H1 (cell line): ENCODE measurements at regions not wholly inside any gene's neighbourhood (a gene's known extent, or its start where the extent isn't known, plus 50 kb on each side); places are given as distances from the start of the nearest gene placed in this dataset.

Source experiments
- CTCF ChIA-PET: fragments of 300-600 bp; sonication (Branson Sonifier 250); formaldehyde crosslinking; loops from one replicate; lab custom pipeline; 2021; ENCODE audit not compliant: partially characterized antibody; lab: Charles Lee
- POLR2A ChIA-PET: fragments of 300-600 bp; sonication (Branson Sonifier 250); formaldehyde crosslinking; loops from one replicate; lab custom pipeline; 2021; ENCODE audit warnings: inconsistent platforms; ENCODE audit not compliant: partially characterized antibody; lab: Charles Lee
- DNase-seq, 2 experiments: peaks; one replicate each; pipeline versions ENCODE4 v3.0.0 to v3.0.0-alpha.2; 2010 to 2022; ENCODE audit warnings: low spot score in 2 of 2, low read depth in 1 of 2, mixed read lengths in 1 of 2
- FAIRE-seq: peaks from 2 replicates; lab custom pipeline; 2011; peaks lifted over from hg19 to GRCh38; lab: Jason Lieb, UNC
- H2AFZ ChIP-seq: 2 replicates; pipeline ENCODE4 v1.8.1; 2012; ENCODE audit warnings: low read length, inconsistent platforms
- H2AK5ac ChIP-seq: 2 replicates; pipeline ENCODE4 v1.6.1; 2013; ENCODE audit warnings: low read depth, low read length
- H2BK120ac ChIP-seq: replicated peaks from 2 replicates; pipeline ENCODE3; 2013; ENCODE audit warnings: low read depth, low read length, inconsistent platforms
- H2BK12ac ChIP-seq: 2 replicates; pipeline ENCODE4 v1.6.1; 2013; ENCODE audit warnings: low read depth, low read length
- H2BK15ac ChIP-seq: 2 replicates; pipeline ENCODE4 v1.6.1; 2013; ENCODE audit warnings: low read length
- H2BK20ac ChIP-seq: 2 replicates; pipeline ENCODE4 v1.6.1; 2013; ENCODE audit warnings: low read length
- H2BK5ac ChIP-seq: 2 replicates; pipeline ENCODE4 v1.6.1; 2013; ENCODE audit warnings: low read depth, low read length
- H3K14ac ChIP-seq: 2 replicates; pipeline ENCODE4 v1.6.1; 2013; ENCODE audit warnings: inconsistent platforms; ENCODE audit not compliant: insufficient read length
- H3K18ac ChIP-seq: 2 replicates; pipeline ENCODE4 v1.6.1; 2013; ENCODE audit warnings: low read length; ENCODE audit errors: extremely low read depth
- H3K23ac ChIP-seq: 2 replicates; pipeline ENCODE4 v1.6.1; 2013; ENCODE audit warnings: inconsistent platforms; ENCODE audit not compliant: insufficient read length
- H3K23me2 ChIP-seq: 2 replicates; pipeline ENCODE4 v1.6.1; 2013; ENCODE audit warnings: low read depth, low read length
- H3K27ac ChIP-seq: 2 replicates; pipeline ENCODE4 v1.6.1; 2011; ENCODE audit warnings: low read depth, low read length, inconsistent platforms
- H3K27me3 ChIP-seq, 4 experiments: replicated peaks in 1 of 4; 1 replicate in 1 of 4; 2 replicates in 3 of 4; pipeline versions ENCODE4 v1.6.1 to v1.8.1; 2011 to 2013; ENCODE audit warnings: low read length in 3 of 4, mild to moderate bottlenecking in 3 of 4, inconsistent platforms in 2 of 4, mixed read lengths in 2 of 4, moderate library complexity in 1 of 4; ENCODE audit not compliant: control insufficient read depth in 3 of 4, insufficient read depth in 3 of 4; ENCODE audit errors: extremely low read depth in 1 of 4
- H3K36me3 ChIP-seq, 4 experiments: 2 replicates each; pipeline versions ENCODE4 v1.6.1 to v1.8.1; 2011 to 2013; ENCODE audit warnings: mild to moderate bottlenecking in 4 of 4, low read length in 3 of 4, moderate library complexity in 2 of 4, control low read depth in 1 of 4, inconsistent platforms in 1 of 4; ENCODE audit not compliant: insufficient read depth in 4 of 4, control insufficient read depth in 2 of 4
- H3K4ac ChIP-seq: replicated peaks from 2 replicates; pipeline ENCODE3; 2013; ENCODE audit warnings: low read length, low read depth, mixed read lengths, inconsistent platforms; ENCODE audit not compliant: insufficient read length
- H3K4me1 ChIP-seq, 4 experiments: replicated peaks in 1 of 4; 1 replicate in 1 of 4; 2 replicates in 3 of 4; pipeline versions ENCODE4 v1.6.1 to v1.8.1; 2011 to 2013; ENCODE audit warnings: low read length in 3 of 4, inconsistent platforms in 2 of 4, mixed read lengths in 1 of 4; ENCODE audit not compliant: insufficient read depth in 4 of 4, control insufficient read depth in 3 of 4
- H3K4me2 ChIP-seq, 2 experiments: 2 replicates each; pipeline versions ENCODE4 v1.6.1 to v1.8.1; 2011 to 2013; ENCODE audit warnings: low read depth in 2 of 2, low read length in 2 of 2, control low read depth in 1 of 2, inconsistent platforms in 1 of 2, mild to moderate bottlenecking in 1 of 2; ENCODE audit not compliant: insufficient read depth in 1 of 2
- H3K4me3 ChIP-seq, 4 experiments: fragments of 200-600, 300-600 bp in 1 of 4; sonication (generic), shearing (Covaris generic), sonication (Bioruptor Twin) in 1 of 4; 2 replicates each; pipeline versions ENCODE4 v1.5.1 to v1.8.1; 2011 to 2016; ENCODE audit warnings: low read length in 4 of 4, low read depth in 3 of 4, control low read depth in 2 of 4, inconsistent platforms in 2 of 4, mild to moderate bottlenecking in 2 of 4, mixed read lengths in 1 of 4, moderate library complexity in 1 of 4; ENCODE audit not compliant: insufficient read depth in 2 of 4; ENCODE audit errors: extremely low read depth in 1 of 4
- H3K56ac ChIP-seq: replicated peaks from 2 replicates; pipeline ENCODE3; 2013; ENCODE audit warnings: low read depth, mild to moderate bottlenecking, mixed read lengths, low read length, inconsistent platforms; ENCODE audit not compliant: insufficient read length
- H3K79me1 ChIP-seq: 2 replicates; pipeline ENCODE4 v1.6.1; 2013; ENCODE audit warnings: low read depth, low read length, control low read depth
- H3K79me2 ChIP-seq, 2 experiments: 2 replicates each; pipeline versions ENCODE4 v1.6.1 to v1.8.1; 2012 to 2013; ENCODE audit warnings: low read length in 2 of 2, mild to moderate bottlenecking in 2 of 2, inconsistent platforms in 1 of 2; ENCODE audit not compliant: insufficient read depth in 2 of 2, control insufficient read depth in 1 of 2
- H3K9ac ChIP-seq, 4 experiments: replicated peaks in 1 of 4; 1 replicate in 1 of 4; 2 replicates in 3 of 4; pipeline versions ENCODE4 v1.6.1 to v1.8.1; 2011 to 2013; ENCODE audit warnings: low read depth in 3 of 4, low read length in 3 of 4, control low read depth in 2 of 4, mild to moderate bottlenecking in 2 of 4, moderate library complexity in 2 of 4, inconsistent platforms in 1 of 4; ENCODE audit errors: extremely low read depth in 1 of 4
- H3K9me3 ChIP-seq, 2 experiments: 2 replicates each; pipeline versions ENCODE4 v1.6.1 to v1.8.1; 2012 to 2013; ENCODE audit warnings: mild to moderate bottlenecking in 2 of 2, moderate library complexity in 2 of 2, control low read depth in 1 of 2, inconsistent platforms in 1 of 2, low read depth in 1 of 2, low read length in 1 of 2, mixed read lengths in 1 of 2; ENCODE audit not compliant: insufficient read depth in 2 of 2
- H4K20me1 ChIP-seq, 2 experiments: replicated peaks in 1 of 2; 2 replicates each; pipeline versions ENCODE3 to v1.8.1; 2011 to 2013; ENCODE audit warnings: inconsistent platforms in 2 of 2, low read length in 2 of 2, mild to moderate bottlenecking in 1 of 2; ENCODE audit not compliant: insufficient read depth in 2 of 2, control insufficient read depth in 1 of 2
- H4K5ac ChIP-seq: 2 replicates; pipeline ENCODE4 v1.6.1; 2013; ENCODE audit warnings: low read length, low read depth, mixed read lengths, inconsistent platforms; ENCODE audit not compliant: insufficient read length
- H4K8ac ChIP-seq: 2 replicates; pipeline ENCODE4 v1.8.0; 2013; ENCODE audit warnings: mild to moderate bottlenecking, moderate library complexity, low read length, inconsistent platforms; ENCODE audit not compliant: insufficient read depth; ENCODE audit errors: extremely low read depth
- H4K91ac ChIP-seq: replicated peaks from 2 replicates; pipeline ENCODE3; 2013; ENCODE audit warnings: low read length, mixed read lengths, inconsistent platforms; ENCODE audit not compliant: insufficient read length
- CHD2 ChIP-seq: IDR thresholded peaks from 2 replicates; pipeline ENCODE4 v1.6.1; 2012; ENCODE audit warnings: low read length, improper control_type of control experiment
- FOSL1 ChIP-seq: IDR thresholded peaks from 2 replicates; pipeline ENCODE4 v1.6.1; 2011; ENCODE audit warnings: mild to moderate bottlenecking, low read depth, low read length, moderate library complexity; ENCODE audit not compliant: insufficient read depth
- HDAC6 ChIP-seq: IDR thresholded peaks from one replicate; pipeline ENCODE4 v1.7.1; 2012; ENCODE audit warnings: low read depth, mild to moderate bottlenecking, inconsistent platforms, low read length, moderate library complexity
- KDM5A ChIP-seq: fragments of 200-600 bp; IDR thresholded peaks from 2 replicates; pipeline ENCODE4 v1.7.1; 2012; ENCODE audit warnings: mild to moderate bottlenecking, low read length, inconsistent platforms, mixed read lengths
- NRF1 ChIP-seq: IDR thresholded peaks from 2 replicates; pipeline ENCODE4 v1.6.1; 2011; ENCODE audit warnings: mild to moderate bottlenecking, low read depth, low read length, improper control_type of control experiment
- POLR2AphosphoS5 ChIP-seq: IDR thresholded peaks from 2 replicates; pipeline ENCODE4 v1.6.1; 2011; ENCODE audit warnings: low read depth, low read length
- WGBS, 2 experiments: shearing (Covaris generic) in 1 of 2; methylation state at CpG; one replicate each; pipeline versions ENCODE4 v1.1.6 to v1.1.7; 2013 to 2015; ENCODE audit warnings: low lambda C conversion rate in 2 of 2, mixed read lengths in 2 of 2, inconsistent platforms in 1 of 2, low coverage in 1 of 2, missing lambda C conversion rate in 1 of 2; ENCODE audit not compliant: insufficient replicate concordance in 2 of 2, insufficient coverage in 1 of 2, insufficient read length in 1 of 2; ENCODE audit errors: extremely low coverage in 1 of 2, missing lambda C conversion rate in 1 of 2; 5-methylcytosine and 5-hydroxymethylcytosine counted together

DNA sequence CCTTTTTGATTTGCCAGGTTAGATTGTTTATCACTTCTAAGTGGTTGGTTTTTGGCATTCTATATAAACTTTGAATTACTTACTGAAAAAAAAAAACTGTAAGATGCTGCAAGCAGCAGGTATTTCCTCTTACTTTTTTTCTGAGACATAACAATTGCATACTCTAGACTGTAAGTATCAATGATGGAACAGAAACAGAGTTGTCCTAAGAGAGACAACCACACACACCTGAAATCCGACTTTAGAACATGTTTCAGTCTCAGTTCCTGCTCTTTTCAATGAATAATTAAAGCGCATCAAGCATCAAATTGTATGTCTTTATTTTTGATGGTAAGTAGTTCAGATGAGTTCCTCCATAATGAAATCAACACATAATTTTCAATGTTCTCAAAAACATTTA is 105.3 kb upstream of the KHDRBS2 start:
- WGBS, 2 experiments = 76% methylated on average over 2 of the region's 2 CpGs; no CpG with 5 or more reads in 1 of the 2 experiments
- FAIRE-seq = no peak

More for the DNA sequence above, 105.3 kb upstream of the KHDRBS2 start:
- no peak overlapping the region for H4K5ac ChIP-seq
- no peaks in the 10 kb centered on the region for H3K36me3 ChIP-seq
- H2BK12ac ChIP-seq = no peak overlapping the region
- no peak overlapping the region for H2BK120ac ChIP-seq
- no peak overlapping the region for H3K4ac ChIP-seq
- H2BK15ac ChIP-seq = no peak overlapping the region
- H4K8ac ChIP-seq = no peak overlapping the region
- H3K9ac ChIP-seq = no peak overlapping the region
- H3K4me2 ChIP-seq = no peak overlapping the region
- H3K4me3 ChIP-seq = no peak overlapping the region
- no peaks in the 10 kb centered on the region for H3K9me3 ChIP-seq
- no peak overlapping the region for H3K23ac ChIP-seq
- no peak overlapping the region for H2AFZ ChIP-seq
- H3K79me1 ChIP-seq = no peaks in the 10 kb centered on the region
- H3K14ac ChIP-seq = no peak overlapping the region
- peaks cover 0 to 6% (median 3%) of the 10 kb centered on the region in 4 experiments; a peak in 4 of 7 replicates for H3K4me1 ChIP-seq
- POLR2A ChIA-PET = no interaction called here
- no peak for DNase-seq
- no peak overlapping the region for H2BK5ac ChIP-seq
- no peaks in the 10 kb centered on the region for H3K23me2 ChIP-seq
- no peaks in the 10 kb centered on the region for H3K27me3 ChIP-seq
- H4K91ac ChIP-seq = no peak overlapping the region
- H2BK20ac ChIP-seq = no peak overlapping the region
- no peak overlapping the region for H3K27ac ChIP-seq
- CTCF ChIA-PET = no interaction called here
- TF ChIP-seq FOSL1 (no peak), CHD2 (no peak), HDAC6 (no peak), NRF1 (no peak), KDM5A (no peak), POLR2AphosphoS5 (no peak)
- no peaks in the 10 kb centered on the region for H3K79me2 ChIP-seq
- no peak overlapping the region for H3K56ac ChIP-seq
- no peaks in the 10 kb centered on the region for H4K20me1 ChIP-seq
- no peak overlapping the region for H3K18ac ChIP-seq
- no peak overlapping the region for H2AK5ac ChIP-seq
